ENCODE measurements at regions not wholly inside any gene's neighbourhood (a gene's known extent, or its start where the extent isn't known, plus 50 kb on each side); places are given as distances from the start of the nearest gene placed in this dataset.
"Not testable (repeated sequence)": the region's sequence is repeated elsewhere in the genome, so short reads cannot be mapped to it uniquely, and the experiment has no call there.

- no peak for DNase-seq
Observed at GRCh38 chr13:84641491-84641890, 759.2 kb upstream of the SLITRK1 start.

- no peak for DNase-seq
Observed at GRCh38 chr13:84640691-84641090, 758.4 kb upstream of the SLITRK1 start.

DNA sequence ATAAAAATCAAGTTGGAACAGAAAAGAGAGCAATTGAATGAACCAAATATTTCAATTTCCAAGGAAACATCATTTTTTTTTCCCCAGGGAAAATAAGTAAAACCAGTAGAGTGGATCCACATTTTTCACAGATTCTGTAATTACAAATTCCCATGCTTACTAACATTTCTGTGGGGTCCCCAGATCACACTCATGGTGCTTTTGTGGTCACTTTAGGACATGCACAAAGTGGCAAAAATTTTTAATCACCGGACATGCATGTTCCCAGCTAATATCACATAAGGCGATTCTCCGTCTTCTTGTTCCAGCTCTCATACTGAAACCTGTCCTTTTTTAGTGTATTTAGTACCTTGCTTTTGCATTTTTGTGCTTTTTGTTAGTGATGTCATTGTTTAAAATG, 748.2 kb upstream of the SLITRK1 start:
- no peak for DNase-seq

- no peak for DNase-seq
Observed at GRCh38 chr13:84616864-84617263, 734.6 kb upstream of the SLITRK1 start.

DNA sequence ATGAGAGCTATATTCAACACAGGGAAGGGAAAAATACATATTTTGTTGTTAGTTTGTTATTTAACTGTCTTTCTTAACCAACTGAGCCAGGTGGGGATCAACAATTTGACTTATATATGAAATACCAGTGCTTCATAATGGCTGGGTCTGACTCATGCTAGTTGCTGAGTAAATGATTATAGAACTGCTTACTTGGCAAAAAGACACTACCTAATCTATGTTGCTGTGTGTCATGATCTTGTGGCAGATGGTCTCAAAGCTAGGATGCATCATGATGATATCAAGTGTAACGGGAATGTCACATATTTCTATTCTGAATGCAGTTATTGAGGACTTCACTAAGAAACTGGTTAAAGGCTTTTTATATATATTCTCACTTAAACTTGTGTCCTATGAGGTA, 727.4 kb upstream of the SLITRK1 start:
- DNase-seq = no peak

GRCh38 chr13:84607261-84608013, 725.2 kb upstream of the SLITRK1 start:
- DNase-seq = peak; percentile 30

DNA sequence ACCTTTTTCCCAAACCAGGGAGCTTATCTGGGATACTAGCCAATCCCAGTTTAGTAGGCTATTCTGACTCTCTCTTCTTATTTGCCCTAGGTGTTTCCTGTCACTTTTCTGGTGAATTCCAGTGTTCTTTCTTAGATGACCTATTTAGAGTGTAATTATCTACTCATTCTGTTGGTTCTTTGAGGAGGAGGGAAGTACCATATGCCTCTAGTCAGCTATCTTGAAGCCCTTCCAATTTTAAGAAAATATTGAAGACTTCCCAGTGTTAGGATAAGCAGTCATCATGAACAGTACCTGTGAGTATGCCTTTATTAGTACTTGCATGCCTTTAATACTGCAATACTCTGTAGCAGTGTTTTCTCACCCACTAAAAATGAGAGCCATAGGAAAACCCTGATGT, 724.3 kb upstream of the SLITRK1 start:
- no peak for DNase-seq

DNA sequence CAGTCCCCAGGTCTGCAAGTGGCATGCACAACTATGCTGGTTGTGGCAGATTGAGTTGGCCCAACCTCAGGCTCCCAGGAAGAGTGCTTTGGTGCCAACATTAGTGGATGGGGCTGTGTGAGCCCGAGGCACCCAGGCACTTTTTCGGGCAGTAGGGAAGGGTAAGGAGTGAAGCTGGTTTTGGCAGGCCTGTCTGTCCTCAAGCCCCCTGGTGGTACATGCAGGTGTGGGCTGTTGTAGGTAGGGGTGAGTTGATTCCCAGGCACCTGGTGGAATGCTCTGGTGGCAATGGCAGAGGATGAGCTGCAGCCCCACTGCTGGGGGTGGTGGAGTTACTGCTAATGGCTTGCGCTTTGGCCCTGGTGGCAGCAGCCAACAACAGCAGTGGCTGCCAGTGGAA, 723.7 kb upstream of the SLITRK1 start:
- DNase-seq = no peak

GRCh38 chr13:84591444-84591843, 709.2 kb upstream of the SLITRK1 start:
- no peak for DNase-seq

DNA sequence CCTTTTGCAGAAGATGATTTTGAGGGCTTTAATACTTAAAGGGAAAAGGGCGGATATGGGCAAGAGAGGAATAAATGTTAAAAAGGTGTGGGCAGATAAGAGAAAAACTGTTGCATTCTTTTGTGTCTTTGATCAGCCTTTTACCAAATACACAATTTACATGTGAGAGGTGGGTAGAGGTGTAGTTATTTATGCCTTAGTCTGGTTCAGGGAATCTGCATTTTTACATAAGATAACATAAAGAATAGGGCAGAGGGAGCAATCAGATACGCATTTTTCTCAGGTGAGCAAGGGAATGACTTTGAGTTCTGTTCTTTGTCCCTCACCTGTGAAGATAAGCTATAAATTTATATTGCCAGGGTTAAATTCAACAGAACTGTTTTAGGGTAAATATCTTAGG, 708.4 kb upstream of the SLITRK1 start:
- DNase-seq = no peak

DNA sequence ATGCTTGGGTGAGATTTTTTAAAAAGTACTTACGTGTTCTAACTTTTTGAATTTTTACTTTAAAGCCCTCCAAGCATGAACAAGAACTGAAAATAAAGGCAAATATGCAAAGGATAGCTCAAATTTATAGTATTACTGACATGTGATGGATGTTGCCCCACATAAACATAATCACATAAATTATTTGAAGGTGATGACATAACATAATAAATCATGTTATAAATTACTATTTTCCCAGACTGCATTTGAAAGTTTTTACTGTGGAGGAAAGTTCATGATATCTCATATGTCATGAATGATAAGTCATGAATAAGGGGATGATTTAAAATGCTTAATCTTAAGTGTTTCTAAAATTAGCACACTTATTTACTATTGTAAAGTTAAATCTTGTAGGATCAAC, 705.7 kb upstream of the SLITRK1 start:
- DNase-seq = no peak

DNA sequence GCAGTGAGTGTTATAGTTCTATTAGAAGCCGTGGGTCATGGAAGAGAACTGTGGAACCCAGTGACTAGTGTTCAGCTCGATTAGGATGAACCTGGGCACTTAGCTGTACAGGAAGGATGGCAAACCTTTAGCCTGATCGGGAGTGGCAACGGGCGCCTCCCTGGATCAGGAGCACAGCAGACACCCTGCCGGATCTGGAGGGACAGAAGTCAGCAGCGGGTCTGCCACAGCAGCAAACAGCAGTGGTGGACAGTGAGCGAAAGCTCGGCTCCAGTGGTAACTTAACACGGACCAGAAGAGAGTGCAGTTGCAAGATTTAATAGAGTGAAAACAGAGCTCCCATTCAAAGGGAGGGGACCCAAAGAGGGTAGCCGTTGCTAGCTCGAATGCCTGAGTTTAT, 697.6 kb upstream of the SLITRK1 start:
- DNase-seq = not testable (repeated sequence)

DNA sequence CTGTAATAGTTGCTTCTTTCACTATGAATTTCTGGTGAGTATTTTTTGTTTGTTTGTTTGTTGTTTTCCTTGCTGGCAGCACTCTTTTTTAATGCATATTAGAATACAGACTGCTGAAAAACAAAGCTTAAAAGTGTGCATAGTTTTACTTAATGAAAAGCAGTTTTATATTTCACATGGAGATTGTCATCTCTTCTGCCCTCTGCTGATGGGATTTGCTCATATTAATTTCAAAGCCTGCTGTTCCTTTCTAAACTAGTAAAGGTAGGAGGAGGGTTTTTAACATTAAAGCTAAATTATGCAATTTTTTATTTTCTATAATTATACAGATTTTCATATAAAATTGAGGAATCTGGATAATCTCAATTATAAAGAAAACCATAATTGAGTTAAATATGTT, 692.6 kb upstream of the SLITRK1 start:
- peak; percentile 47 for DNase-seq

DNA sequence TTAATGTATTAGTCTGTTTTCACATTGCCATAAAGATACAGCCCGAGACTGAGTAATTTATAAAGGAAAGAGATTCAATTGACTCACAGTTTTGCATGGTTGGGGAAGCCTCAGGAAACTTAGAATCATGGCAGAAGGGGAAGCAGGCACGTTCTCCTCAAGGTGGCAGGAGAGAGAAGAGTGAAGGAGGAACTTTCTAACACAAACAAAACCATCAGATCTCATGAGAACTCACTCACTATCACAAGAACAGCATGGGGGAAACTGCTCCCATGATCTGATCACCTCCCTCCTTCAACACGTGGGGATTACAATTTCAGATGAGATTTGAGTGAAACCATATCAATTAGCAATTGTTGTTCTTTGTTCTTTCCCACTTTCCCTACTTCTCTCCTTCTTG, 689.0 kb upstream of the SLITRK1 start:
- no peak for DNase-seq

- DNase-seq = no peak
Observed at GRCh38 chr13:84570831-84571230, 688.6 kb upstream of the SLITRK1 start.

- no peak for DNase-seq
Observed at GRCh38 chr13:84569366-84569765, 687.1 kb upstream of the SLITRK1 start.

DNA sequence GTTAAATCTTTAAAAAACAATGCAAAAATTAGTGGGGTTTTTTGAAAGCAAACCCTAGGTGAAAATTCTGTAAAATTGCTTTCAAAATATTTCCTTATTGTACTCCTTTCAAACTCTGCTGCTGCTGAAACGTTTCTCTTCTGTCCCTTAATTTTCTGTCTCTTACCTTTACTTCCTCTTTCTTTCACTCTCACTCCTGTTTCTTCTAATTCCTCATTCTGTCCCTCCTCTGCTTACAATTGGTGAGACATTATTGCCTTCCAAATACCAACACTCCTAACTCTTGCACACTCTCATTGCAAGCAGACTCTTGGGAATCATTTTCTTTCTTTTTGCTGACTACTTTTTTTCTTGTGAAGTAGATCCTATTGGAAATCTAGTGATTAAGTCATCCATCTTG, 685.6 kb upstream of the SLITRK1 start:
- no peak for DNase-seq

DNA sequence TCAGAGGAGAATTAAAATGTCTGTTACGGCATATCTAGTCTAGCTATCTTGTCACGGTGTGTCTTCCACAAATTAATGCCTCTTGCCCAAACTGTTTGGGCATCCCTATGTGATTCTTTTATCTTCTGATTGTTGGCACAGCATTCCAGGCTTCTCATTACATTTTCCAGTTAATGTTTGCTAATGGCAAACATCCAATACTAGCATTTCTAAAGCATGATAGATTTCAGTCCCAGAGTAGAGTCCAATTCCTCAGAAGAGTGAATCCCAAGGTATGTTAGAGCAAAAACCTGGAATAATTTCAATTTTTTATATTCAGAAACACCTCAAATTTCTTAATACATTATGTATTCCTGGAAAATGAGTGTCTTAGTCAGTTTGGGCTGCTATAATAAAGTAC, 684.5 kb upstream of the SLITRK1 start:
- no peak for DNase-seq

DNA sequence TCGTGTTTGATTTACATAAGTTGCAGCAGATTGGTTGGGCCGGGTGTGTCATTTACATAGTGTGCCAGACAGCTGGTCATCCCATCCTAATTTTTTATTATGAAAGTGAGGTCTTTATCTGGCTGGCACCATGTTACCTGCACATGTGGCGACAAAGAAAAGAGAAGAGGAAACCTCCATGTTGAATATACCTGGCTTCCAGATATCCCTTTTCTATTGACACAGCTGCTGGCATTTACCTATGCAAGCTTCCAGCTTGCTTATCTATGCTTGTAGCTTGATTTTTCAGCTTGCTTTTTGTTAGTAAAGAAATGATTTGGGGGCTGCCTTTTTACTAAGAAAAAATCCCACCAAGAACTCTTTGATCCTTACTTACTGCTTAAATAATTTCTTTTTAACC, 681.3 kb upstream of the SLITRK1 start:
- DNase-seq = no peak

DNA sequence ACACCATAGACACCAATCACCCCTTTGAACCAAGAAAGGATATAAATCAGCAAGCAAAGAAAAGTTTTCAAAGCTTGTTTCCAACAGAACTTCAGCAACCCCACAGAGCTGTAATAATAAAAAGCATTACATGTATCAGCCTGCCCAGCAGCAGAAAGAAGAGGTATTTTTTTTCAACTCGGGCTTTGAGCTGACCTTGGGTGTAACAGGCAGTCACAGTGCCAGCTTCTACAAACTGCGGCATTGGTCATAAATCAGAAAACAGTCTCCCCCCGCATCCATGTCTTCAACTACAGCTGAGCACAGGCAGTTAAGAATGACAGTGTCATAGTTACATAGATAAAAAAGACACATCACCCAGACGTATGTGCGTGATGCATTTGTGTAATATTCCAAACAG, 671.0 kb upstream of the SLITRK1 start:
- no peak for DNase-seq

DNA sequence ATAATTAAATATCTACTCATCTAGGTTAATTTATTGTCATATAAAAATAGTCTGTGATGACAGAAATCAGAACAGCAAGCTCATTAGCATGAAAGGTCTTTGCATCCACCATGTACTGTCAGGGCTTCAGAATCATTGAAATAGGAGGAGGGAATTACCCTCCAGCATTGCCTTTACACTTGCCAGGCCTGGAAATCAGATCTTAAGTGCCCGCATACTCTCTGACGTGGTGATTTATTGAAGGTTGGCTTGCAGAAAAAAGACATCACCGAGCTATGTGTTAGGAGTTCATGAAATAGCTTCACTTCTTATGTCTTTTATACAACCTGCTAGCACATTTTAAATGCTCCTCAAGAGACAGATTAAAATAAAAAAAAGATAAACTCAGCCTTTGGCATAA, 661.7 kb upstream of the SLITRK1 start:
- DNase-seq = no peak

- peak; percentile 3 for DNase-seq
Observed at GRCh38 chr13:84542348-84542747, 660.1 kb upstream of the SLITRK1 start.

DNA sequence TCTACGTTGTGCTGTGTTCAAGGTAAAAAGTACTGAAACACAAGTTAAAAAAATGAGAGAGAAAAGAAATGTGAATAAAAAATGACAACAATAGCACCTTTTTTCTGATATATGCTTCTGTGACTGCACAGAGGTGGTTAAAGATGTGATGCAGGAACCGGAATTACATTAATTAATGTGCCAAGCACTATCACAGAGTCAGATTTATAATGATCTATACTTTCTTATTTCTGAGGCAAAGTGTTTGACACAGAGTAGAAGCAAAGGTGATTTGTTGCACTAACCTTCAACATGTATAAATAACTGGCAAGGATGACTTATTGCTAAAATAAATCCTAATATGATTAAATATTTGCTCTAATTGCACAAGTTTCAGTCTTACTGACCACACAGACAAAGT, 654.6 kb upstream of the SLITRK1 start:
- no peak for DNase-seq

- DNase-seq = no peak
Observed at GRCh38 chr13:84528408-84529070, 646.3 kb upstream of the SLITRK1 start.

DNA sequence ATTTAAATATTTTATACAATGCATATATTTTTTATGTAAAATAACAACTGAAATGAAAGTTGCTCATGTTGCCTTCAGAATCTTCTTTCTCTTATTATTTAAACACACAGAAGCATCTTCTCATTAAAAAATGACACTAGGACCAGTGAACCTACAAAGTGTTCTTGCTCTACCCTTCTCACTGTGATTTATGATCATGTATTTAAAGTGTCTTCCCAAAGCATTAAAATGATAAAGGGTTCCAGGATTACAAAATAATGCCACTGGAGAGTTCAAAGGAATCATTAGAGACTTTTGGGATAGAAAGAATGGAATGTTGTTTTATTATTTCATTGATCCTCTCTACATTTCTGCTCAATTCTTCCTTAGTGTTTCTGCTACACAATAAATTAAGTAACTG, 643.6 kb upstream of the SLITRK1 start:
- DNase-seq = no peak
